HG03066 (cell line): ENCODE measurements at regions not wholly inside any gene's neighbourhood (a gene's known extent, or its start where the extent isn't known, plus 50 kb on each side); places are given as distances from the start of the nearest gene placed in this dataset.
"Not testable (repeated sequence)": the region's sequence is repeated elsewhere in the genome, so short reads cannot be mapped to it uniquely, and the experiment has no call there.

Source experiments
- ATAC-seq: cut with Tn5 transposase; IDR thresholded peaks from one replicate; pipeline ENCODE4 v1.9.1; 2021; ENCODE audit warnings: low read depth; ENCODE audit not compliant: unreplicated experiment

DNA sequence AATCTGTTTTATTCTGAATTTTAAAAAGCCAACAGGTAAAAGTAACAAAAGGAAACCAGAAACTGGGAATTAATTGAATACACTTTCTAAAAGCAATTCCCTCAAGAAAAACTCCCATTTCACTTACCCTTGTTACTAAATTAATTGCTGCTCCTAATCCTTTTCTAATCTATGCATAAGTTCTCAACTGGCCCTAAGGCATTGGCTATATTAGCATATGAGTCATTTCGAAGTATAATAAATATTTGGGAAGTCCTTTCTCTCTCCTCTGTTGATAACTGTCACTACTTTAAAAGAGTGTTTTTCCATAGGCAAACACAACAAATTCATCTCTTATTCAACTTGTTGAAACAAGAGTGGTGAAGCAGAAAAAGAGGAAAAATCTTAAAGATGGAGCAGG, 486.5 kb upstream of the HTR2C start:
- ATAC-seq, result no peak

DNA sequence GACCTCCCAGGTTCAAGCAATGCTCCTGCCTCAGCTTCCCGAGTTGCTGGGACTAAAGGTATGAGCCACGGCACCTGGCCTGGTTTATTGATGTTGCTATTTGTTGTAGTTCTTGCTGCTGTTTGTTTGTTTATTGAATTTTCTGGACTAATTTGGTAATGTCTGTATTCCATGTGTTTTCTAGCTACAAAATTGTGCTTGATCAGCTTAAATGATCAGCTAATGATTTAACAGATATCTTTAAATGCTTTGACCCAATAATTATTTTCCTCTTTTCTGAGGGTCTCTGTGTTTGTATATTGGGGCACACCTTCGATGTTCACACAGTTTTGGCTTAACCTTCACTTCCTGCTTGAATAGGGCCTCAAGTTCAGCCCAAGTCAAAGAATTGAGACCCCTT, 488.1 kb upstream of the HTR2C start:
- ATAC-seq, result no peak

DNA sequence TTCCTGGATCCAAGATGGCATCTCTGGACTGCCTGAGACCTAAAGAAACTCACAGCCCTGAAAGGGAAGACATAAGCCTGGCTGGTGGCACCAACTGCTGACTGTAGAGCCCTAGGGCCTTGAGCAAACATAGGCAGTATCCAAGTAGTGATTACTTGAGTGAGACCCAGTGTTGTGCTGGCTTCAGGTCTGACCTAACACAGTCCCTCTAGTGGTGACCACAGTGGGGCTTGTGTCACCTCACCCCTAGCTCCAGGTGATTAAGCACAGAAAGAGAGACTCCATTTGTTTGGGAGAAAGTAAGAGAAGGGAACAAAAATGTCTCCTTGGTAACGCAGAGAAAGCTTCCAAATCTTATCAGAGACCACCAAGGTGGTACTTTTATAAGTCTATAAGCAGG, 496.3 kb upstream of the HTR2C start:
- no peak for ATAC-seq

DNA sequence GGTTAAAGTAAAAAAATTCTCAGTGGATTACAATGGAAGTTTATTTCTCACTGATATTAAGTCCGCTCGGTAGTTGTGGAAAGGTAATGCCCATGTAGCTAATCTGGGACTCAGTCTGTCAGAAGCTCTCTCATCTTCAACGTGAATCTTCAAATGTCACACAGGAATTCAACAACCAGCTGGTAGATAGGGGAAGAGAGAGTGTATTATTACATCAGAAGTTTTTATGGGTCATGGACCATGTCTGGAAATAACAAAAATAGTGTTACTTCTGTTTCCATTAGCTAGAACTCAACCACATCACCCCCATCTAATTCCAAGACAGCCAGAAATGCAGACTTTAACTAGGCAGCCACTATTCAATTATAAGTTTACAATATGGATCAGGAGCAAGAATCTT, 506.1 kb upstream of the HTR2C start:
- no peak for ATAC-seq

DNA sequence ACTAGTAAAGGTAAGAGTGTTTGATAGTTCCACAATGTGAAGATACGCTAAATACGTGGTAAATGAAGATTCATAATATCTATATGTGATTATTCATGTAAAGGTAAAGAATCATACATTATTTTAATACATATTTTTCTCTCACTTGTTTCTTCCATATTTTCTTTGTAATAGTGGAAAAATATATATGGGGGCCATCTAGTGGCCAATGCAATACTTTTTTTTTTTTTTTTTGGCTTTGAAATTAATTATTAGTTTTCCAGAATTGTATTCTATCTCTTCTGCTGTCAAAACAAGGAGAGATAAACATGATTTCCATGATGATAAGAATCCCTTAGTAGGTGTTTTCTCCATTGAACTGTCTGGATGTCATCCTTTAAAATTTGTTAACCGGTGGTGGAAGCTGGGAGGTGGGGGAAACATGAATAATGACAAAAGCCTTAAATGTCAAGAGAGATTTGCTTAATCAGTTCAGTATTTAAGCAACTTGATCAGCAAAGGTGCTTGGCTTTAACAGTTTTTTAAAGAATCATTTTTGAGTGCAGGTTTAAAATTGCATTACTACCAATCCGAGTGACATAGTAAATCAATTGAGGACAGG, 508.7 kb upstream of the HTR2C start:
- no peak for ATAC-seq

DNA sequence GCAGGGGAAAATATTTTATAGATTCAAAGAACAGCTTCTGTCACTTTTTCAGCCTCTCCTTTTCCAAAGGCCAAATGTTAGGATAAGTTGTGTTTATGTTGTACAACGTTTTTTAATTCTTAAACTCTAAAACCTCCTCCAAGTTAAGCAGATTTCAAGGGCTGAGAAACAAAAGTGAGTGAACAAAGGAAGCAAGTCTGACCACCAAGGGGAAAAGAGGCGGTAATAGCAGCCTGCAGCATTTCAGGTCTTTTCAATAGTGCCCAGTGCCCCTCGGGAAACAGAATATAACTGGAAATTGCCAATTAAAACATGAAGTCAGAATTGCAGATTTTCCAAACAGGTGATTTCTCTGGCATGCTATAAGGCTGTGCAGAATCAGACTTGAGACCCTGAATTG, 510.0 kb upstream of the HTR2C start:
- ATAC-seq, result no peak

DNA sequence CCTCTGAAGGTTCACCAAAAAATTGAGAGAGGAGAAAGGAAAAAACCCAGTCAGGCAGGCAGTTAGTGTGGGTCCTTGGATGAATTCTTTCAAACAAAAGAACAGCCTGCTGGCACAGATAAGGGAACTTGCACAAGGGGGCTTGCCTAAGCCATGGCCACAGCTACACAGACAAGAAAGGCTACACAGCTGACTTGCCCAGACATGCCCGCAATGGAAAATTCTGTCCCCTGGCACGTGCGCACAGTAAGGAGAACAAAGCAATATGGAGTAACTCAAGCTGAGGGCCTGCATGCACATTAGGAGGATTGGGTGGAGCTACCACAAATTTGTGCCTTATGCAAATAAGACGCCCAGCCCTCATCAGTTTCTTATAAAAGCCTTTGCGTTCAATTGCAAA, 512.5 kb upstream of the HTR2C start:
- no peak for ATAC-seq

DNA sequence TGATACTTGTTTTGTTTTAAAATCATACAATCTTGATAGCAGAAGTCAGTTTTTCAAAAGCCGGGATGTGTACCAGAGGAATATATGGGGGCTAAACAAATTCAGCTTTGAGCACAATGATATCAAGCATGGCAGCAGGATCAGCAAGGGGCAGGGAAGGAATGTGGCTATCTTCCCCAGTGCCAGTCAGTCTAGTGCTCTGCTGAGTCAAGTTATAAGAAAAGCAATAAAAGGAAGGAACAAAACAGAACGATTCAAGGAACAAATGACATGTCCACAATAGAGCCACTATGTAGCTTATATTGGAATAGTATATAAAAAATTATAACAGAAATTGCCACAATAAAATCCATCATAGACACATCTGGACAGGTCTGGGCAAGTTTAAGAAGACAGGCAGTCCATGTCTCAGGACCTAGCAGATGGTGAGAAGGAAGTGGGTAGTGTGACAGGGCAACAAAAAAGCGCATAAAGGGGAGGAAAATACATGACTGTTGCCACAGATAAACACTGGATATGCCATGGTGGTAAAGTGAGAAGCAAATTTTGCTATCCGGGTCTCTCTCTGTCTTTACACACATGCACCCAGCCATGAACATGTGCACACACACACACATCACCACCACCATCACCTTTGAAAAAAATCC, 518.2 kb upstream of the HTR2C start:
- no peak for ATAC-seq

DNA sequence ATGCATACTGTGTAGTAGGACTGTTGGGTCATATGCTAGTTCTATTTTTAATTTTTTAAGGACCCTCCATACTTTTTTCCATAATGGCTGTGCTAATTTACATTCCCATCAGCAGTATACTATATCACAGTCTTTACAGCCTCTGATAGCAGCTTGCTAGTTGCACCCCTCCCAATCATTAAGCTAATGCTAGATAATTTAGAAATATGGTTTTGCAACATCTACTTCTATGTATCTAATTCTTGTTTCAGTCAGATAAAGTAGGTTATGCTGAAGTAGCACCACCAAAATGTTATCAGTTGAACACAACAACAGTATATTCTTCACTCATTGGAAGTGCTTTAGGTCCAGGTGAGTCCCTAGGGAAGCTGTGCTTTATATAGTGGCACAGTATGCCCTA, 522.7 kb upstream of the HTR2C start:
- ATAC-seq, result no peak

DNA sequence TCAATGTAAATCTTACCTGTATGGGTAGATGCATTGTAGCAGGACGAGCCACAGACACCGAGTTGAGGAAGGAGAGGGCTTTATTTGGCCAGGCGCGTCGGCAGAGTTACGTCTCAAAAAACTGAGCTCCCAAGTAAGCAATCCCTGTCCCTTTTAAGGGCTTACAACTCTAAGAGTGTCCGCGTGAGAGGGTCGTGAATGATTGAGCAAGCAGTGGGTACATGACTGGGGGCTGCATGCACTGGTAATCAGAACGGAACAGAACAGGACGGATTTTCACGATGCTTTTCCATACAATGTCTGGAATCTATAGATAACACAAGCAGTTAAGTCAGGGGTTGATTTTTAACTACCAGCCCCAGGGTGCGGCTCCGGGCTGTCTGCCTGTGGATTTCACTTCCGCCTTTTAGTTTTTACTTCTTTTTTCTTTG, 524.9 kb upstream of the HTR2C start:
- ATAC-seq, result no peak

DNA sequence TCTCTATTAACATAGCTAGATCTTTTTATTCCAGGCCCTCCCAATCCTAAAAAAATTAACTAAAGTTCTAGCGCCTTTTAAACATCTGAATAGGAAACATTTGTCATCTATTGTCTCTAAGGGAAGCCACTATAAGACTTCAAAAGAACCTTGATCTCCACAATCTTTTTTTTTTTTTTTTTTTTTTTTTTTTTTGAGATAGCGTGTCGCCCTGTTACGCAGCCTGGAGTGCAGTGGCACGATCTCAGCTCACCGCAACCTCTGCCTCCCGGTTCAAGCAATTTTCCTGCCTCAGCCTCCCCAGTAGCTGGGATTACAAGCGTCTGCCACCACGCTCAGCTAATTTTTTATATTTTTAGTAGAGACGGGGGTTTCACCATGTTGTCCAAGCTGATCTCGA, 526.5 kb upstream of the HTR2C start:
- ATAC-seq, result not testable (repeated sequence)

DNA sequence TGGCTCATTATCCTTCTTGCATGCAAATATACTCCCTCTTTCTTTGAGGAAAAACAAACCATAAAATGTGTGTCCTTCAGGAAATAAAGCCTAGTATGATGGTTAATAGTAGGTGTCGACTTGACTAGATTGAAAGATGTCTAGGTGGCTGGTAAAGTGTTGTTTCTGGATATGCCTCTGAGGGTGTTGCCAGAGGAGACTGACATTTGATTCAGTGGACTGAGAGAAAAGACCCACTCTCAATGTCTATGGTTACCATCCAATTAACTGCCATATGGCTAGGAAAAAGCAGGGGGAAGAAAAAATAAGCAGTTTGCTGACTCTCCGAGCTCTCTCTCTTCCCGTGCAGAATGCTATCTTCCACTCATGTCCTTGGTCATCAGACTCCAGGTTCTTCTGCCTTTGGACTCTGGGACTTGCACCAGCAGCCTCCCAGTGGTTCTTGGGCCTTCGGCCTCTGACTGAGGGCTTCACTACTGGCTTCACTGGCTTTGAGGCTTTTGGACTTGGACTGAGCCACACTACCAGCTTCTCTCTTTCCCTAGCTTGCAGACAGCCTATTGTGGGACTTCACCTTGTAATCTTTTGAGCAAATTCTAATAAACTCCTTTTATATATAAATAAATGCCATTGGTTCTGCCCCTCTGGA, 532.1 kb upstream of the HTR2C start:
- no peak for ATAC-seq

DNA sequence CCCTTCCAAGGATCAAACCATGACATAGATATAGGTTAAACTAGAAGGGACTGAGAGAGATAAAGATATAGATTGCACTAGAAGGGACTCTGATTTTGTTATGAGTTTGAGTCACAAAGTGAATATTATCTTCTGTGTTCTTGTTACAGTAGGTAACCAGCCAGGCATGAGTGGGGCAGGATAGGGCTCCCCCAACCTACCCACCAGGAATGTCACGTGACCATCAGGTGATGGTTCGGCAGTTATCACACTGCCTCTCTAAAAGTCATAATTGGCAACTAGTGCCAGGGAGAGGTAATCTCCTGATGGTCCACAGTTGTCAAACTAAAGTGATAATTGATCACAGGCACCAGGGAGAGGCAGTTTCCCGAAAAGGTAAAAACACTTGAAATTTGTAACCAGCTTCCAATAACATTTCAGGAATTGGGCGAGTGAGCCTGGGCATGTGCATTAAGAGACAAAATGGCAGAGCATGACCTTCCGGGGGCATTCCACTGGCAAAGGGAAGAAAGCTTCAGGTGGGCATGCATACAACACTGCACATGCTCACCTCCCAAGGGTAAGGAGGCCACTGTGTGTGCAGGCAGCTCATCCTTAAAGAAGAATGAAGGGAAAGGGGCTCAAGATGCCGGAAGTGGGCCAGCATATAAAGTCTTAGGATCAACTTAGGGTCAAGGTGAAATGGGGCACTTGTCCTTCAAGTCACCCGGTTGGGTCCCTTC, 533.6 kb upstream of the HTR2C start:
- no peak for ATAC-seq

DNA sequence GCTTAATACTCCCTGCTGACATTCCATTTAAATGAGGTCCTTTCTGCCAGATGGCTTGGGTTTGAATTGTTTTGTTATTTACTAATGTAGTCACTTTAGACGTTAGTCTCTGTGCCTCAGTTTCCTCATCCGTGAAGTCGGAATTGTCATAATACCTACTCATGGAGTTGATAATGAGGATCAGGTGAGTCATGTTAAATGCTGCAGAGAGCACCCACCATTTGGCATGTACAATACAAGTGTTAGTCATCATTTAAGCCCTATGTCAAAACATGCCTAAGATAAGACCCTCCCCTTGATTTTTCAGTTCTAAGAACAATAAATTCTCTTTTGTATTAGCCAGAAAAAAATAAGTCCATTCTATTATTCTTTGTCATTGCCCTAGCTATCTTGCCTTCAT, 534.8 kb upstream of the HTR2C start:
- no peak for ATAC-seq

DNA sequence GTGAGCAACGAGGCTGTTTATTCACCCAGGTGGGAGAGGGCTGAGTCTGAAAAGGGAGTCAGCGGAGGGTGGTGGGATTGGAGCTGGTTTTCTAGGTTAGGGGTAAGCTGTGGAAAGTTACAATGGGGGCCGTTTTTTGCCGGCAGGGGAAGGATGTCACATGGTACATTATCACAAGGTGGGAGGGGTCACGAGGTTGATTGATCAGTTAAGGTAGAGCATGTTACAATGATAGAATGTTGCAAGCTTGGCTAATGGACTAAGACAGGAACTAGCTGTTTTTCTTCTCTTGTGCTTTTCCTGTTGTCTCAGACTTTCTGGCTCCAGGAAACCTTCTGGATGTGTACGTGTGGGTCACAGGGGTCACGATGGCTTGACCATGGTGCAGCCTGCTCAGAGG, 536.3 kb upstream of the HTR2C start:
- ATAC-seq, result no peak

DNA sequence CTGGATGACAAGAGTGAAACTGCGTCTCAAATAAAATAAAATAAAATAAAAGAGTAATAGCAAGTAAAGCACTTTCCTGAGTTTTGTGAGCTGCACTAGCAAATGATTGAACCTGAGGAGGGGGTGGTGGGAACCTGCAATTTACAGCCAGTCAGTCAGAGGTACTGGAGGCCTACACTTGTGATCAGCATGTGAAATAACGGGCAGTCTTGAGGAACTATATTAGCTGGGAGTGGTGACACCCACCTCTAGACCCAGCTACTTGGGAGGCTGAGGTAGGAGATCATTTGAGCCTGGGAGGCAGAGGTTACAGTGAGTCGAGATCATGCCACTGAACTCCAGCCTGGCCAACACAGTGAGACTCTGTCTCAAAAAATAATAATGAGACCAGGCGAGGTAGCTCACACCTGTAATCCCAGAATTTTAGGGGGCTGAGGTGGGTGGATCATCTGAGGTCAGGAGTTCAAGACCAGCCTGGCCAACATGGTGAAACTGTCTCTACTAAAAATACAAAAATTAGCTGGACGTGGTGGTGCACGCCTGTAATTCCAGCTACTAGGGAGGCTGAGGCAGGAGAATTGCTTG, 537.1 kb upstream of the HTR2C start:
- ATAC-seq, result no peak

DNA sequence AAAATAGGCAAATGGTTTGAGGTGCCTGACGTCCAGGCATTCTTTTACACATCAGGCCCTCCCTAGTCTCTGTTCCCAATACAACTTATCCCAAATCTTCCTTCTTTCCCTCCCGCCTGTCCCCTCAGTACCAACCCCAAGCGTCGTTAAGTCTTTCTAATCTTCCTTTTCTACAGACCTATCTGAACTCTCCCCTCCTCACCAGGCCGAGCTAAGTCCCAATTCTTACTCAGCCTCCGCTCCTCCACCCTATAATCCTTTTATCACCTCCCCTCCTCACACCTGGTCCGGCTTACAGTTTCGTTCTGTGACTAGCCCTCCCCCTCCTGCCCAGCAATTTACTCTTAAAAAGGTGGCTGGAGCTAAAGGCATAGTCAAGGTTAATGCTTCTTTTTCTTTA, 542.4 kb upstream of the HTR2C start:
- ATAC-seq, result not testable (repeated sequence)

DNA sequence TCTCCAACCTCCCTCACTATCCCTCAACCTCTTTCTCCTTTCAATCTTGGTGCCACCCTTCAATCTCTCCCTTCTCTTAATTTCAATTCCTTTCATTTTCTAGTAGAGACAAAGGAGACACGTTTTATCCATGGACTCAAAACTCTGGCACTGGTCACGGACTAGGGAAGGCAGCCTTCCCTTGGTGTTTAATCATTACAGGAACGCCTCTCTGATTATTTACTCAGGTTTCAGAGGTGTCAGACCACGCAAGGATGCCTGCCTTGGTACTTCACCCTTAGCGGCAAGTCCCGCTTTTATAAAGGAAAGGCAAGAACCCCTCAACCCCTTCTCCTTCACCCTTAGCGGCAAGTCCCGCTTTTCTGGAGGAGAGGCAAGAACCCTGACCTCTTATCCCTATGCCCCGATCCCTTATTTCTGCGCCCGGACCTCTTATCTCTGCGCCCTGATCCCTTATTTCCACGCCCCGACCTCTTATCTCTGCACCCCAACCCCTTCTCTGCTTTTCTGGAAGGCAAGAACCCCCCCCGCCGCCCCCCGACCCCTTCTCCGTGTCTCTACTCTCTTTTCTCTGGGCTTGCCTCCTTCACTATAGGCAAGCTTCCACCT, 543.1 kb upstream of the HTR2C start:
- not testable (repeated sequence) for ATAC-seq

DNA sequence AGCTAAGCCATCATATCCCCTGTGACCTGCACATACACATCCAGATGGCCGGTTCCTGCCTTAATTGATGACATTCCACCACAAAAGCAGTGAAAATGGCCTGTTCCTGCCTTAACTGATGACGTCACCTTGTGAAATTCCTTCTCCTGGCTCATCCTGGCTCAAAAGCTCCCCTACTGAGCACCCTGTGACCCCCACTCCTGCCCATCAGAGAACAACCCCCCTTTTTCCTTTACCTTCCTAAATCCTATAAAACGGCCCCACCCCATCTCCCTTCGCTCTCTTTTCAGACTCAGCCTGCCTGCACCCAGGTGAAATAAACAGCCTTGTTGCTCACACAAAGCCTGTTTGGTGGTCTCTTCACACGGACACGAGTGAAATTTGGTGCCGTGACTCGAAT, 543.8 kb upstream of the HTR2C start:
- ATAC-seq, result not testable (repeated sequence)

DNA sequence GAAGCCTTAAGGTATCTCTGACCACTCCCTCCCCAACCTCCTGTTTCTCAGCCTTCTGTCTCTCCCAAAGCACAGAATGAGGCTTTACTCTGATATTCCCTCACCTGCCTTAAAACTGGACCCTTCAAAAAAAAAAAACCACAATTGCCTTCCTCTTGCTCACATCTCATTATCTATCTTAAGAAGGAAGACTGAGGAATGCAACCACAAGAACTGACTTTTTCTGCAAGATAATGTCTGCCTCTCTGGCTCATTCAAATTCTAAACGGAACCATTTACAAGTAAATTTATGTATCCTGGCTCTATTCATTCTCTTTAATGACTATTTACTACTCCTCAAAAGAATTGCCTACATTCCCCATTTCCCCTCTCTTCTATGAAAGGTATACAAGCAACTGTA, 545.5 kb upstream of the HTR2C start:
- no peak for ATAC-seq

DNA sequence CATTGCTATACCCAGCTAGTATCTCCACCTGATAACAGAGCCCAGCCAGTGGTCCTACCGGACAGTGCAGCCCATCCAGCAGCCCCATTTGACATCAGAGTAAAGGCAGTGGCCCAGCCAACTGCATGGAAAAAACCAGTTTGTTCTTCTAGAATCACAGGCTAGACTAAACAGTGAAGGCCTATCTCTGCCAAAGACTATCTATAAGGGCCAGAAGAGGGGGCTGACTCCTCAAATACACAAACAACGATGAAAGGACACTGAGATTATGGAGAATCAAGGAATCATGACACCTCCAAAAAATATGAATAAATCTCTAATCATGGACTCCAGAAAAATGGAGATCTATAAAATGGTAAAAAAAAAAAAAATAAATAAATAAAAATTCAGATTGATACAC, 546.4 kb upstream of the HTR2C start:
- no peak for ATAC-seq
